Panc1 (cell line): ENCODE measurements at regions not wholly inside any gene's neighbourhood (a gene's known extent, or its start where the extent isn't known, plus 50 kb on each side); places are given as distances from the start of the nearest gene placed in this dataset.

Experiments
- ATAC-seq: fragments of 200-7000 bp; cut with Tn5 transposase; 2 replicates; pipeline ENCODE4 v1.9.1; 2020; ENCODE audit warnings: mild to moderate bottlenecking, moderate library complexity
- BruUV-seq: library from RNA; stranded (reverse); fragments of 400-500 nt; replicated peaks from 2 replicates; lab custom pipeline; 2021; lab: Mats Ljungman, UMichigan
- CTCF ChIA-PET: fragments of 300-600 bp; sonication (Branson Sonifier 250); formaldehyde crosslinking; loops from one replicate; lab custom pipeline; 2022; ENCODE audit warnings: antibody characterized with exemption; lab: Charles Lee
- POLR2A ChIA-PET: fragments of 300-600 bp; sonication (Branson Sonifier 250); formaldehyde crosslinking; loops from one replicate; lab custom pipeline; 2022; ENCODE audit warnings: antibody characterized with exemption; lab: Charles Lee
- DNase-seq: peaks from one replicate; pipeline ENCODE4 v3.0.0-alpha.2; 2010; ENCODE audit warnings: low read depth, low spot score
- H3K27ac ChIP-seq: 2 replicates; pipeline ENCODE4 v1.5.1; 2011; ENCODE audit warnings: mild to moderate bottlenecking, low read length, inconsistent platforms
- H3K27me3 ChIP-seq: fragments of 200-500 bp; sonication (Bioruptor generic); 2 replicates; pipeline ENCODE4 v1.6.0; 2014; ENCODE audit warnings: low read length, inconsistent platforms; ENCODE audit not compliant: control insufficient read depth, insufficient read depth
- H3K36me3 ChIP-seq: fragments of 200-500 bp; sonication (Bioruptor generic); 2 replicates; pipeline ENCODE4 v1.5.1; 2014; ENCODE audit warnings: inconsistent platforms, mild to moderate bottlenecking, low read length, moderate library complexity; ENCODE audit not compliant: control insufficient read depth, insufficient read depth
- H3K4me1 ChIP-seq: 2 replicates; pipeline ENCODE4 v1.5.1; 2011; ENCODE audit warnings: inconsistent platforms, mild to moderate bottlenecking, low read length, moderate library complexity; ENCODE audit not compliant: control insufficient read depth, insufficient read depth
- H3K4me3 ChIP-seq, 2 experiments: 2 replicates each; pipeline ENCODE4 v1.5.1; 2011 to 2012; ENCODE audit warnings: low read depth in 2 of 2, low read length in 2 of 2, mild to moderate bottlenecking in 2 of 2, inconsistent platforms in 1 of 2, moderate library complexity in 1 of 2
- H3K9me3 ChIP-seq: fragments of 200-500 bp; sonication (Bioruptor generic); 2 replicates; pipeline ENCODE4 v1.5.1; 2014; ENCODE audit warnings: low read depth, mild to moderate bottlenecking, inconsistent platforms, low read length, moderate library complexity; ENCODE audit not compliant: control insufficient read depth, insufficient read depth
- CTCF ChIP-seq: fragments of 450-650 bp; IDR thresholded peaks from 2 replicates; pipeline ENCODE4 v1.5.1; 2017; ENCODE audit warnings: mild to moderate bottlenecking
- POLR2AphosphoS5 ChIP-seq: IDR thresholded peaks from 2 replicates; pipeline ENCODE4 v1.6.1; 2012; ENCODE audit warnings: mild to moderate bottlenecking, low read depth, low read length, moderate library complexity
- REST ChIP-seq, 2 experiments: IDR thresholded peaks; 2 replicates each; pipeline ENCODE4 v1.6.1; 2011 to 2012; ENCODE audit warnings: low read depth in 2 of 2, control low read depth in 1 of 2, low read length in 1 of 2, mild to moderate bottlenecking in 1 of 2, moderate library complexity in 1 of 2; ENCODE audit not compliant: insufficient read depth in 1 of 2
- SIN3A ChIP-seq: IDR thresholded peaks from 2 replicates; pipeline ENCODE4 v1.6.1; 2012; ENCODE audit warnings: low read depth, mild to moderate bottlenecking, low read length, moderate library complexity, borderline replicate concordance; ENCODE audit not compliant: insufficient read depth
- TCF7L2 ChIP-seq: IDR thresholded peaks from 2 replicates; pipeline ENCODE4 v1.6.1; 2011; ENCODE audit warnings: mild to moderate bottlenecking, low read depth, low read length, inconsistent platforms
- in situ Hi-C: cut with HindIII; loops from 2 replicates; pipeline ENCODE4 v1.10.0; 2016; ENCODE audit warnings: low sequenced_read_pairs, low pct_unique_long_range_greater_than_20kb
- intact Hi-C: fragments of 100-400 bp; cut with micrococcal nuclease; formaldehyde crosslinking; loops from one replicate; pipeline ENCODE4 v1.10.0; 2022; ENCODE audit not compliant: unreplicated experiment

GRCh38 chr5:67619235-67619634, 422.6 kb upstream of the CD180 start:
- H3K4me1 ChIP-seq: no peaks in the 10 kb centered on the region
- TF ChIP-seq POLR2AphosphoS5 (no peak), REST (IDR thresholded peaks at IDR 0.05; ENCODE audit: insufficient read depth in 1 of 2, low read depth in 2 of 2, low read length in 1 of 2) (no peak), CTCF (no peak), TCF7L2 (no peak), SIN3A (no peak)
- CTCF ChIA-PET: no interaction called here
- no TSS peak for BruUV-seq
- POLR2A ChIA-PET: no interaction called here
- DNase-seq (no peak), ATAC-seq (no peak)
- H3K36me3 ChIP-seq: no peaks in the 10 kb centered on the region
- intact Hi-C loops: no loop called here
- in situ Hi-C loops: no loop called here
- H3K27me3 ChIP-seq: no peaks in the 10 kb centered on the region
- H3K27ac ChIP-seq: no peak overlapping the region
- no peaks in the 10 kb centered on the region for H3K9me3 ChIP-seq
- no peak overlapping the region for H3K4me3 ChIP-seq

GRCh38 chr5:67617051-67617450, 420.5 kb upstream of the CD180 start:
- intact Hi-C loops: no loop called here
- H3K9me3 ChIP-seq: no peaks in the 10 kb centered on the region
- CTCF ChIA-PET: no interaction called here
- ATAC-seq (no peak), DNase-seq (no peak)
- no TSS peak for BruUV-seq
- no peak overlapping the region for H3K4me3 ChIP-seq
- POLR2A ChIA-PET: no interaction called here
- H3K36me3 ChIP-seq: no peaks in the 10 kb centered on the region
- H3K27me3 ChIP-seq: no peaks in the 10 kb centered on the region
- H3K4me1 ChIP-seq: no peaks in the 10 kb centered on the region
- no peak overlapping the region for H3K27ac ChIP-seq
- TF ChIP-seq SIN3A (no peak), REST (IDR thresholded peaks at IDR 0.05; ENCODE audit: insufficient read depth in 1 of 2, low read depth in 2 of 2, low read length in 1 of 2) (no peak), CTCF (no peak), TCF7L2 (no peak), POLR2AphosphoS5 (no peak)
- in situ Hi-C loops: no loop called here
